Activated CD4-positive, CD25-positive, alpha-beta regulatory T cell treated with anti-CD3 and anti-CD28 coated beads, Interleukin-2, amount 50 U/mL, for 72 hours (primary cell): ENCODE measurements at regions not wholly inside any gene's neighbourhood (a gene's known extent, or its start where the extent isn't known, plus 50 kb on each side); places are given as distances from the start of the nearest gene placed in this dataset.
"Not testable (repeated sequence)": the region's sequence is repeated elsewhere in the genome, so short reads cannot be mapped to it uniquely, and the experiment has no call there.

ENCODE experiments used
- DNase-seq: peaks from one replicate; pipeline ENCODE4 v3.0.0; 2021

- no peak for DNase-seq
These were observed 96.9 kb upstream of the SLC25A33 start for GRCh38 chr1:9442278-9442846.

- DNase-seq = no peak
These were observed 96.3 kb upstream of the SLC25A33 start for GRCh38 chr1:9442986-9443385.

- no peak for DNase-seq
These were observed 95.3 kb upstream of the SLC25A33 start for GRCh38 chr1:9443913-9444445.

- DNase-seq = no peak
These were observed 94.7 kb upstream of the SLC25A33 start for GRCh38 chr1:9444532-9444931.

GRCh38 chr1:9445081-9445480 is 94.2 kb upstream of the SLC25A33 start:
- DNase-seq = not testable (repeated sequence)

GRCh38 chr1:9447215-9447960 is 91.9 kb upstream of the SLC25A33 start:
- no peak for DNase-seq

- no peak for DNase-seq
These were observed 90.8 kb upstream of the SLC25A33 start for GRCh38 chr1:9448132-9449109.

- no peak for DNase-seq
These were observed 90.1 kb upstream of the SLC25A33 start for GRCh38 chr1:9449110-9449627.

GRCh38 chr1:9449976-9450696 is 89.1 kb upstream of the SLC25A33 start:
- no peak for DNase-seq

- no peak for DNase-seq
These were observed 88.2 kb upstream of the SLC25A33 start for GRCh38 chr1:9451081-9451480.

GRCh38 chr1:9452516-9453140 is 86.6 kb upstream of the SLC25A33 start:
- no peak for DNase-seq

GRCh38 chr1:9453375-9453774 is 85.9 kb upstream of the SLC25A33 start:
- no peak for DNase-seq

- DNase-seq = no peak
These were observed 85.4 kb upstream of the SLC25A33 start for GRCh38 chr1:9453779-9454418.

- no peak for DNase-seq
These were observed 84.7 kb upstream of the SLC25A33 start for GRCh38 chr1:9454494-9455066.

- peak; percentile 76 for DNase-seq
These were observed 83.6 kb upstream of the SLC25A33 start for GRCh38 chr1:9455487-9456234.

- no peak for DNase-seq
These were observed 82.4 kb upstream of the SLC25A33 start for GRCh38 chr1:9456833-9457232.

- no peak for DNase-seq
These were observed 79.4 kb upstream of the SLC25A33 start for GRCh38 chr1:9459816-9460407.

- DNase-seq = no peak
These were observed 73.6 kb upstream of the SLC25A33 start for GRCh38 chr1:9465640-9466039.
